H1 (cell line): ENCODE measurements at regions not wholly inside any gene's neighbourhood (a gene's known extent, or its start where the extent isn't known, plus 50 kb on each side); places are given as distances from the start of the nearest gene placed in this dataset.

Experiments used
- FOSL1 ChIP-seq: IDR thresholded peaks from 2 replicates; pipeline ENCODE4 v1.6.1; 2011; ENCODE audit warnings: mild to moderate bottlenecking, low read depth, low read length, moderate library complexity; ENCODE audit not compliant: insufficient read depth
- GTF2F1 ChIP-seq: IDR thresholded peaks from 2 replicates; pipeline ENCODE4 v1.6.1; 2012; ENCODE audit warnings: low read depth, low read length, improper control_type of control experiment, borderline replicate concordance
- HDAC6 ChIP-seq: IDR thresholded peaks from one replicate; pipeline ENCODE4 v1.7.1; 2012; ENCODE audit warnings: low read depth, mild to moderate bottlenecking, inconsistent platforms, low read length, moderate library complexity
- JUN ChIP-seq: IDR thresholded peaks from 2 replicates; pipeline ENCODE4 v1.6.1; 2011; ENCODE audit warnings: low read depth, mild to moderate bottlenecking, improper control_type of control experiment, low read length
- NANOG ChIP-seq: IDR thresholded peaks from 2 replicates; pipeline ENCODE4 v1.6.1; 2011; ENCODE audit warnings: low read length, low read depth, mild to moderate bottlenecking, inconsistent platforms; ENCODE audit not compliant: insufficient read depth, poor library complexity, severe bottlenecking
- SAP30 ChIP-seq: fragments of 300-600 bp; sonication (generic); IDR thresholded peaks from 2 replicates; pipeline ENCODE4 v1.7.1; 2012; ENCODE audit warnings: low read length, moderate library complexity, mild to moderate bottlenecking, inconsistent platforms; ENCODE audit not compliant: insufficient read depth, insufficient replicate concordance
- TF ChIP-seq, protein P1 (sequence below): fragments of 300-600 bp; sonication (generic); IDR thresholded peaks from 2 replicates; pipeline ENCODE4 v1.7.1; 2012; ENCODE audit warnings: low read length, moderate library complexity, mild to moderate bottlenecking, inconsistent platforms; ENCODE audit not compliant: insufficient replicate concordance

DNA sequence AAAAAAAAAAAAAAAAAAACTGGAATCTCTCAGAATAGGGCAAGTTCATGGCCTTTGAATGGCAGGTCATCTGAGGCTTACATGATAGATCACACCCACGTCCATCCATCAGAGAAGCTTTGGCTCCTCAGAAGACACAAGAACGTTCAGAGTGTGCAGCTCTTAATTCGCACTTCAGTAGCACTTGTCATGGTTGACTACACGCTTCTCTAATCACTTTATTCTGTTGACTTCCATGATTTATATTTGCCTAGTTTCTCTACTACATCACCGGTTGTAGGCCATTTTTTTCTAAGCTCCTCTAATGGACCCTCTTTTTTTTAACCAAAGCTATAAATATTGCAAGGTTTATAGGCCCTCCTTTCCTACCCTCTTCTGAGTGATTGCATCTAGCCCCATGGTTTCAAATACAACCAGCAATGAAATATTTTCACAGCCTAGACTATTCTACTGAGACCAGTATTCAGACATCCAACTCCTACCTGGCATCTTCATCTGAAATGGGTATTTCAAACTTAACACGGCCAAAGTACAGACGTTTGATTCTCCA, 305.4 kb upstream of the CELF2 start (continued):
- TF ChIP-seq, protein P1, sequence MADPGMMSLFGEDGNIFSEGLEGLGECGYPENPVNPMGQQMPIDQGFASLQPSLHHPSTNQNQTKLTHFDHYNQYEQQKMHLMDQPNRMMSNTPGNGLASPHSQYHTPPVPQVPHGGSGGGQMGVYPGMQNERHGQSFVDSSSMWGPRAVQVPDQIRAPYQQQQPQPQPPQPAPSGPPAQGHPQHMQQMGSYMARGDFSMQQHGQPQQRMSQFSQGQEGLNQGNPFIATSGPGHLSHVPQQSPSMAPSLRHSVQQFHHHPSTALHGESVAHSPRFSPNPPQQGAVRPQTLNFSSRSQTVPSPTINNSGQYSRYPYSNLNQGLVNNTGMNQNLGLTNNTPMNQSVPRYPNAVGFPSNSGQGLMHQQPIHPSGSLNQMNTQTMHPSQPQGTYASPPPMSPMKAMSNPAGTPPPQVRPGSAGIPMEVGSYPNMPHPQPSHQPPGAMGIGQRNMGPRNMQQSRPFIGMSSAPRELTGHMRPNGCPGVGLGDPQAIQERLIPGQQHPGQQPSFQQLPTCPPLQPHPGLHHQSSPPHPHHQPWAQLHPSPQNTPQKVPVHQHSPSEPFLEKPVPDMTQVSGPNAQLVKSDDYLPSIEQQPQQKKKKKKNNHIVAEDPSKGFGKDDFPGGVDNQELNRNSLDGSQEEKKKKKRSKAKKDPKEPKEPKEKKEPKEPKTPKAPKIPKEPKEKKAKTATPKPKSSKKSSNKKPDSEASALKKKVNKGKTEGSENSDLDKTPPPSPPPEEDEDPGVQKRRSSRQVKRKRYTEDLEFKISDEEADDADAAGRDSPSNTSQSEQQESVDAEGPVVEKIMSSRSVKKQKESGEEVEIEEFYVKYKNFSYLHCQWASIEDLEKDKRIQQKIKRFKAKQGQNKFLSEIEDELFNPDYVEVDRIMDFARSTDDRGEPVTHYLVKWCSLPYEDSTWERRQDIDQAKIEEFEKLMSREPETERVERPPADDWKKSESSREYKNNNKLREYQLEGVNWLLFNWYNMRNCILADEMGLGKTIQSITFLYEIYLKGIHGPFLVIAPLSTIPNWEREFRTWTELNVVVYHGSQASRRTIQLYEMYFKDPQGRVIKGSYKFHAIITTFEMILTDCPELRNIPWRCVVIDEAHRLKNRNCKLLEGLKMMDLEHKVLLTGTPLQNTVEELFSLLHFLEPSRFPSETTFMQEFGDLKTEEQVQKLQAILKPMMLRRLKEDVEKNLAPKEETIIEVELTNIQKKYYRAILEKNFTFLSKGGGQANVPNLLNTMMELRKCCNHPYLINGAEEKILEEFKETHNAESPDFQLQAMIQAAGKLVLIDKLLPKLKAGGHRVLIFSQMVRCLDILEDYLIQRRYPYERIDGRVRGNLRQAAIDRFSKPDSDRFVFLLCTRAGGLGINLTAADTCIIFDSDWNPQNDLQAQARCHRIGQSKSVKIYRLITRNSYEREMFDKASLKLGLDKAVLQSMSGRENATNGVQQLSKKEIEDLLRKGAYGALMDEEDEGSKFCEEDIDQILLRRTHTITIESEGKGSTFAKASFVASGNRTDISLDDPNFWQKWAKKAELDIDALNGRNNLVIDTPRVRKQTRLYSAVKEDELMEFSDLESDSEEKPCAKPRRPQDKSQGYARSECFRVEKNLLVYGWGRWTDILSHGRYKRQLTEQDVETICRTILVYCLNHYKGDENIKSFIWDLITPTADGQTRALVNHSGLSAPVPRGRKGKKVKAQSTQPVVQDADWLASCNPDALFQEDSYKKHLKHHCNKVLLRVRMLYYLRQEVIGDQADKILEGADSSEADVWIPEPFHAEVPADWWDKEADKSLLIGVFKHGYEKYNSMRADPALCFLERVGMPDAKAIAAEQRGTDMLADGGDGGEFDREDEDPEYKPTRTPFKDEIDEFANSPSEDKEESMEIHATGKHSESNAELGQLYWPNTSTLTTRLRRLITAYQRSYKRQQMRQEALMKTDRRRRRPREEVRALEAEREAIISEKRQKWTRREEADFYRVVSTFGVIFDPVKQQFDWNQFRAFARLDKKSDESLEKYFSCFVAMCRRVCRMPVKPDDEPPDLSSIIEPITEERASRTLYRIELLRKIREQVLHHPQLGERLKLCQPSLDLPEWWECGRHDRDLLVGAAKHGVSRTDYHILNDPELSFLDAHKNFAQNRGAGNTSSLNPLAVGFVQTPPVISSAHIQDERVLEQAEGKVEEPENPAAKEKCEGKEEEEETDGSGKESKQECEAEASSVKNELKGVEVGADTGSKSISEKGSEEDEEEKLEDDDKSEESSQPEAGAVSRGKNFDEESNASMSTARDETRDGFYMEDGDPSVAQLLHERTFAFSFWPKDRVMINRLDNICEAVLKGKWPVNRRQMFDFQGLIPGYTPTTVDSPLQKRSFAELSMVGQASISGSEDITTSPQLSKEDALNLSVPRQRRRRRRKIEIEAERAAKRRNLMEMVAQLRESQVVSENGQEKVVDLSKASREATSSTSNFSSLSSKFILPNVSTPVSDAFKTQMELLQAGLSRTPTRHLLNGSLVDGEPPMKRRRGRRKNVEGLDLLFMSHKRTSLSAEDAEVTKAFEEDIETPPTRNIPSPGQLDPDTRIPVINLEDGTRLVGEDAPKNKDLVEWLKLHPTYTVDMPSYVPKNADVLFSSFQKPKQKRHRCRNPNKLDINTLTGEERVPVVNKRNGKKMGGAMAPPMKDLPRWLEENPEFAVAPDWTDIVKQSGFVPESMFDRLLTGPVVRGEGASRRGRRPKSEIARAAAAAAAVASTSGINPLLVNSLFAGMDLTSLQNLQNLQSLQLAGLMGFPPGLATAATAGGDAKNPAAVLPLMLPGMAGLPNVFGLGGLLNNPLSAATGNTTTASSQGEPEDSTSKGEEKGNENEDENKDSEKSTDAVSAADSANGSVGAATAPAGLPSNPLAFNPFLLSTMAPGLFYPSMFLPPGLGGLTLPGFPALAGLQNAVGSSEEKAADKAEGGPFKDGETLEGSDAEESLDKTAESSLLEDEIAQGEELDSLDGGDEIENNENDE: no peak
- TF ChIP-seq JUN: no peak
- TF ChIP-seq FOSL1: no peak
- TF ChIP-seq NANOG: no peak
- no peak for TF ChIP-seq GTF2F1
- no peak for TF ChIP-seq HDAC6
- no peak for TF ChIP-seq SAP30
